CD4-positive, alpha-beta T cell (primary cell): ENCODE measurements at regions not wholly inside any gene's neighbourhood (a gene's known extent, or its start where the extent isn't known, plus 50 kb on each side); places are given as distances from the start of the nearest gene placed in this dataset.

Experiments
- ATAC-seq: fragments of 200-7000 bp; cut with Tn5 transposase; one replicate; pipeline ENCODE4 v1.10.0; 2022; ENCODE audit warnings: mild to moderate bottlenecking; ENCODE audit not compliant: poor library complexity
- CTCF ChIA-PET: fragments of 350-600 bp; sonication (Branson Sonifier 250); formaldehyde crosslinking; loops from one replicate; lab custom pipeline; 2021; ENCODE audit warnings: antibody characterized with exemption, inconsistent platforms; lab: Charles Lee
- POLR2A ChIA-PET: fragments of 350-600 bp; sonication (Branson Sonifier 250); formaldehyde crosslinking; loops from one replicate; lab custom pipeline; 2021; ENCODE audit warnings: antibody characterized with exemption, inconsistent platforms; lab: Charles Lee
- DNase-seq, 14 experiments: peaks; one replicate each; pipeline ENCODE4 v3.0.0-alpha.2; 2013 to 2020; ENCODE audit warnings: mixed read lengths in 2 of 14
- H3K27ac ChIP-seq, 2 donors: one replicate each; pipeline versions ENCODE4 v1.5.1 to v1.7.0; 2013; ENCODE audit warnings: low read length in 2 of 2, low read depth in 1 of 2, mild to moderate bottlenecking in 1 of 2
- H3K27me3 ChIP-seq, 2 experiments: 1 replicate in 1 of 2; 2 replicates in 1 of 2; pipeline versions ENCODE4 v1.6.1 to v1.7.0; 2013; ENCODE audit warnings: low read length in 2 of 2, control low read depth in 1 of 2, mild to moderate bottlenecking in 1 of 2, moderate library complexity in 1 of 2; ENCODE audit not compliant: insufficient read depth in 2 of 2, control insufficient read depth in 1 of 2
- H3K36me3 ChIP-seq: one replicate; pipeline ENCODE4 v1.6.1; 2013; ENCODE audit warnings: low read length, control low read depth; ENCODE audit not compliant: insufficient read depth
- H3K4me1 ChIP-seq: one replicate; pipeline ENCODE4 v1.6.1; 2013; ENCODE audit warnings: low read length, control low read depth; ENCODE audit not compliant: insufficient read depth
- H3K4me3 ChIP-seq: one replicate; pipeline ENCODE4 v1.5.1; 2013; ENCODE audit warnings: mild to moderate bottlenecking, low read length, moderate library complexity
- H3K9me3 ChIP-seq, 2 experiments: 1 replicate in 1 of 2; 2 replicates in 1 of 2; pipeline versions ENCODE4 v1.6.1 to v1.7.0; 2013; ENCODE audit warnings: low read length in 2 of 2, mild to moderate bottlenecking in 2 of 2, control low read depth in 1 of 2, moderate library complexity in 1 of 2; ENCODE audit not compliant: control insufficient read depth in 1 of 2, insufficient read depth in 1 of 2
- H3K27ac Mint-ChIP-seq: one replicate; pipeline ENCODE4 v1.8.0; 2020; ENCODE audit warnings: mixed read lengths
- H3K27me3 Mint-ChIP-seq: one replicate; pipeline ENCODE4 v1.8.0; 2021; ENCODE audit warnings: mixed read lengths
- H3K36me3 Mint-ChIP-seq: one replicate; pipeline ENCODE4 v1.8.0; 2021; ENCODE audit warnings: low read depth, mixed read lengths
- H3K4me1 Mint-ChIP-seq: one replicate; pipeline ENCODE4 v1.8.0; 2021; ENCODE audit warnings: low read depth, mixed read lengths
- H3K4me3 Mint-ChIP-seq: one replicate; pipeline ENCODE4 v1.8.0; 2020; ENCODE audit warnings: mild to moderate bottlenecking, mixed read lengths
- H3K9me3 Mint-ChIP-seq: one replicate; pipeline ENCODE4 v1.8.0; 2020; ENCODE audit warnings: mixed read lengths
- intact Hi-C, 2 experiments: fragments of 100-400 bp; cut with DNase I in 1 of 2; cut with micrococcal nuclease in 1 of 2; formaldehyde crosslinking; loops; one replicate each; pipeline versions ENCODE4 v1.15.1 to v1.9.0; 2023 to 2025; cut with DNase I, micrococcal nuclease
- TF ChIP-seq, protein P1 (sequence below): fragments of 200-600 bp; IDR thresholded peaks from one replicate; pipeline ENCODE4 v1.8.0; 2022; ENCODE audit warnings: antibody characterized with exemption, mild to moderate bottlenecking

DNA sequence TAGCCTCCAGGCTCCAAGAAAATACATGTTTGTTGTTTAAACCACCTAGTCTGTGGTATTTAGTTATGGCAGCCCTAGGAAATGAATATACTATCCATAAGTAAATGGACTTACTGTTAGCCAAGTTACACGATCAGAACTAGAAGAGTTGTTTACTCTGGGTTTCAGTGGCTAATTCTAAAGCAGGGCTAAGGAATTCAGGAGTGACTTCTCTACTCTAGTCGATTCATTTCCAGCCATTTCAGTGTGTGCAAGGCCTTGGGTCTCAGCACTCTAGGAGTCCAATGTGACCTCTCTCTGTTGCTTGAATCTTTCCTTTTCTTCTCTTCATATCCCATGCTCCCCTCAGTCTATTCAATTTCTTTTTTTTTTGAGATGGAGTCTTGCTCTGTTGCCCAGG, 66.7 kb downstream of the BHLHE40 start:
- no peaks in the 10 kb centered on the region for H3K36me3 Mint-ChIP-seq
- no peaks in the 10 kb centered on the region for H3K27me3 Mint-ChIP-seq
- intact Hi-C loops: no loop called here
- POLR2A ChIA-PET: no interaction called here
- H3K9me3 Mint-ChIP-seq: peaks cover 5% of the 10 kb centered on the region
- H3K36me3 ChIP-seq: no peaks in the 10 kb centered on the region
- no peaks in the 10 kb centered on the region for H3K4me1 Mint-ChIP-seq
- ATAC-seq: no peak
- H3K9me3 ChIP-seq: no peaks in the 10 kb centered on the region
- no peak overlapping the region for H3K27ac Mint-ChIP-seq
- no peaks in the 10 kb centered on the region for H3K27me3 ChIP-seq
- H3K4me1 ChIP-seq: no peaks in the 10 kb centered on the region
- H3K27ac ChIP-seq: no peak overlapping the region
- no peak for DNase-seq
- CTCF ChIA-PET: no interaction called here
- H3K4me3 ChIP-seq: no peak overlapping the region
- TF ChIP-seq, protein P1, sequence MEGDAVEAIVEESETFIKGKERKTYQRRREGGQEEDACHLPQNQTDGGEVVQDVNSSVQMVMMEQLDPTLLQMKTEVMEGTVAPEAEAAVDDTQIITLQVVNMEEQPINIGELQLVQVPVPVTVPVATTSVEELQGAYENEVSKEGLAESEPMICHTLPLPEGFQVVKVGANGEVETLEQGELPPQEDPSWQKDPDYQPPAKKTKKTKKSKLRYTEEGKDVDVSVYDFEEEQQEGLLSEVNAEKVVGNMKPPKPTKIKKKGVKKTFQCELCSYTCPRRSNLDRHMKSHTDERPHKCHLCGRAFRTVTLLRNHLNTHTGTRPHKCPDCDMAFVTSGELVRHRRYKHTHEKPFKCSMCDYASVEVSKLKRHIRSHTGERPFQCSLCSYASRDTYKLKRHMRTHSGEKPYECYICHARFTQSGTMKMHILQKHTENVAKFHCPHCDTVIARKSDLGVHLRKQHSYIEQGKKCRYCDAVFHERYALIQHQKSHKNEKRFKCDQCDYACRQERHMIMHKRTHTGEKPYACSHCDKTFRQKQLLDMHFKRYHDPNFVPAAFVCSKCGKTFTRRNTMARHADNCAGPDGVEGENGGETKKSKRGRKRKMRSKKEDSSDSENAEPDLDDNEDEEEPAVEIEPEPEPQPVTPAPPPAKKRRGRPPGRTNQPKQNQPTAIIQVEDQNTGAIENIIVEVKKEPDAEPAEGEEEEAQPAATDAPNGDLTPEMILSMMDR: no peak
- no peak overlapping the region for H3K4me3 Mint-ChIP-seq

DNA sequence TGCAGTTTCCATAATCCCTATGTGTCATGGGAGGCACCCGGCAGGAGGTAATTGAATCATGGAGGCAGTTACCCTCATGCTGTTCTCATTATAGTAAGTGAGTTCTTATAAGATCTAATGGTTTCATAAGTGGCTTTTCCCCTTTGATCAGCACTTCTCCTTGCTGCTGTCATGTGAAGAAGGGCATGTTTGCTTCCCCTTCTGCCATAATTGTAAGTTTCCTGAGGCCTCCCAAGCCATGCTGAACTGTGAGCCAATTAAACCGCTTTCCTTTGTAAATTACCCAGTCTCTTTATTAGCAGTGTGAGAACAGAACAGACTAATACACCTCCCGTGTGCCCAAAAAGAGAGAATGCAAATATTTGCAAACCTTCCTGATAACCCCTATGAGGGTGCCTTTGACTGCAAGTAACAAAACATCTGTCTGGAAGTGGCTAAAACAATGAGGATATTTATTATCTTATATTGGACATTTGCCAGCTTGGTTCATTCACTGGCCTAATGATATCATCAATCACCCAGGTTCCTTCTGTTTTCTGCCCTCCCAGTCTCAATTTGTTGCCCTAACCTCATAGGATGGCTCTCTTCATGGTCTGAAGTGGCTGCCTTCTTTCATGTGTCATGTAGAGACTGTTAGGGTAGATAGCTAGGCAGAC, 68.7 kb downstream of the BHLHE40 start:
- Histone ChIP-seq H3K4me3 (no peak overlapping the region), H3K4me1 (no peaks in the 10 kb centered on the region), H3K27ac (no peak overlapping the region), H3K27me3 (no peaks in the 10 kb centered on the region), H3K9me3 (no peaks in the 10 kb centered on the region), H3K36me3 (no peaks in the 10 kb centered on the region)
- CTCF ChIA-PET: no interaction called here
- Mint-ChIP-seq H3K27me3 (no peaks in the 10 kb centered on the region), H3K36me3 (no peaks in the 10 kb centered on the region), H3K27ac (no peak overlapping the region), H3K9me3 (peaks cover 5% of the 10 kb centered on the region), H3K4me1 (no peaks in the 10 kb centered on the region), H3K4me3 (no peak overlapping the region)
- POLR2A ChIA-PET: no interaction called here
- TF ChIP-seq, protein P1: no peak
- intact Hi-C loops: no loop called here
- DNase-seq: no peak
- ATAC-seq: no peak

- ChIA-PET CTCF (interaction anchor here (0.9 to 1.9 kb wide), 3 partner anchors 10 to 340 kb away, joined by 3 to 6 read pairs (median 5); no protein-coding TSS in a partner anchor), POLR2A (no interaction called here)
- no peaks in the 10 kb centered on the region for H3K4me1 ChIP-seq
- H3K36me3 ChIP-seq: no peaks in the 10 kb centered on the region
- H3K4me1 Mint-ChIP-seq: no peaks in the 10 kb centered on the region
- H3K36me3 Mint-ChIP-seq: no peaks in the 10 kb centered on the region
- H3K27ac Mint-ChIP-seq: no peak overlapping the region
- H3K4me3 ChIP-seq: no peak overlapping the region
- H3K9me3 ChIP-seq: no peaks in the 10 kb centered on the region
- H3K27me3 ChIP-seq: no peaks in the 10 kb centered on the region
- H3K4me3 Mint-ChIP-seq: no peak overlapping the region
- TF ChIP-seq, protein P1: no peak
- ATAC-seq: no peak
- intact Hi-C loops: no loop called here
- no peaks in the 10 kb centered on the region for H3K27me3 Mint-ChIP-seq
- H3K27ac ChIP-seq: no peak overlapping the region
- no peak for DNase-seq
- H3K9me3 Mint-ChIP-seq: peaks cover 5% of the 10 kb centered on the region
Observed at GRCh38 chr3:5051772-5052171, 70.3 kb upstream of the ARL8B start.
